PFSK-1 (cell line): ENCODE measurements at regions not wholly inside any gene's neighbourhood (a gene's known extent, or its start where the extent isn't known, plus 50 kb on each side); places are given as distances from the start of the nearest gene placed in this dataset.

Experiments
- FOXP2 ChIP-seq: optimal IDR thresholded peaks from 2 replicates; pipeline ENCODE3; 2011; ENCODE audit warnings: borderline replicate concordance, control low read depth, inconsistent platforms; ENCODE audit not compliant: insufficient read depth; ENCODE audit errors: extremely low read length, extremely low read depth
- POLR2AphosphoS5 ChIP-seq: IDR thresholded peaks from 2 replicates; pipeline ENCODE4 v1.6.1; 2012; ENCODE audit warnings: low read depth, mild to moderate bottlenecking, control low read depth, low read length, moderate library complexity
- SIN3A ChIP-seq: IDR thresholded peaks from 2 replicates; pipeline ENCODE4 v1.6.1; 2012; ENCODE audit warnings: mild to moderate bottlenecking, low read length, moderate library complexity, borderline replicate concordance; ENCODE audit not compliant: insufficient read depth
- TAF1 ChIP-seq: IDR thresholded peaks from 2 replicates; pipeline ENCODE4 v1.6.1; 2012; ENCODE audit warnings: low read length, control low read depth, borderline replicate concordance; ENCODE audit not compliant: insufficient read depth
- TF ChIP-seq, protein P1 (sequence below), 2 experiments: IDR thresholded peaks; 2 replicates each; pipeline versions ENCODE4 v1.6.1 to v1.8.0; 2011 to 2012; ENCODE audit warnings: low read depth in 2 of 2, low read length in 2 of 2, control low read depth in 1 of 2, inconsistent platforms in 1 of 2, mild to moderate bottlenecking in 1 of 2, moderate library complexity in 1 of 2; ENCODE audit not compliant: insufficient read depth in 1 of 2

DNA sequence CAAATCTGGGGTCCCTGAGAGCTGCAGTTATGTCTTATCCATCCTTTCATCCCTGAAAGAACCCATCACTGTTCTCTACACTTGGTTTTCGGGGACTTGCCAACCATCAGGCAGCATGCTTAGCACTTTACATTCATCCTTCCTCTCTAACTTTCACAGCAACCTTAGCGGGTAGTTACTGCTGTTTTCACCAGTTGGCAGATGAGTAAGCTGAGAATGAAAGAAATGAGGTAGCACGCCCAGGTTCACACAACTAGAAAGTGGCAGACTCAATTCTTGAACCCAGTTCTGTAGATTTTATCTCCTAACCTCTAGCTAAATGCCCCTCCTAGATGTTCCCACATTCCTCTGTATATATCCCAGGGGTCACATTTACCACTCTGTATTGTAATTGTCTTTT is 342.0 kb upstream of the WWC1 start:
- no peak for TF ChIP-seq FOXP2

DNA sequence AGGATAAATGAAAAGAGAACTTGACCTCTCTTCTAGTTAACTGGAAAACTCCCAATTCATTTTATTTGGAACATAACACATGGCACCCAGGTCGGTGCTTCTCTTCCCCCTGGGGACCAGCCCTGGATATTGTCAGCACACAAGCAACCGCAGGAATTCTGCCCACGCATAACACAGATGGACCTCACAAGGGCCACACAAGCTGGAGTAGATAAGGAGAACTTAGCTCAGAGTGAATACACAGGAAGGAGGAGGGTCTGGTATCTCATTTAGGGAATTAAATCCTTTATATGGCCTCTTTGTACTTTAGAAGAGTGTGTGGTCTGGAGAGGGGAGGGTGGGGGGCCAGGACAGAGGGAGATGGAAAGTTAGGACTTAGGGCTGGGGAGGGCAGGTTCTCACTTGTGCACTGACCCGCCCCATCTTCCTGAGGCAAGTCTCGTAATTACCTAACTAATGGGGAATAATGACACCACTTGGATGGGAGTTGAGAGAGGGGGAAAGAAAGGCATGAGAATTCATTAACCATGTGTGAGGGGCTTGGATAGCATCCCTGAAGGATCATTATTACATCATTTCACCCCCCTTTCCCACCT is 341.2 kb upstream of the WWC1 start:
- TF ChIP-seq, protein P1, sequence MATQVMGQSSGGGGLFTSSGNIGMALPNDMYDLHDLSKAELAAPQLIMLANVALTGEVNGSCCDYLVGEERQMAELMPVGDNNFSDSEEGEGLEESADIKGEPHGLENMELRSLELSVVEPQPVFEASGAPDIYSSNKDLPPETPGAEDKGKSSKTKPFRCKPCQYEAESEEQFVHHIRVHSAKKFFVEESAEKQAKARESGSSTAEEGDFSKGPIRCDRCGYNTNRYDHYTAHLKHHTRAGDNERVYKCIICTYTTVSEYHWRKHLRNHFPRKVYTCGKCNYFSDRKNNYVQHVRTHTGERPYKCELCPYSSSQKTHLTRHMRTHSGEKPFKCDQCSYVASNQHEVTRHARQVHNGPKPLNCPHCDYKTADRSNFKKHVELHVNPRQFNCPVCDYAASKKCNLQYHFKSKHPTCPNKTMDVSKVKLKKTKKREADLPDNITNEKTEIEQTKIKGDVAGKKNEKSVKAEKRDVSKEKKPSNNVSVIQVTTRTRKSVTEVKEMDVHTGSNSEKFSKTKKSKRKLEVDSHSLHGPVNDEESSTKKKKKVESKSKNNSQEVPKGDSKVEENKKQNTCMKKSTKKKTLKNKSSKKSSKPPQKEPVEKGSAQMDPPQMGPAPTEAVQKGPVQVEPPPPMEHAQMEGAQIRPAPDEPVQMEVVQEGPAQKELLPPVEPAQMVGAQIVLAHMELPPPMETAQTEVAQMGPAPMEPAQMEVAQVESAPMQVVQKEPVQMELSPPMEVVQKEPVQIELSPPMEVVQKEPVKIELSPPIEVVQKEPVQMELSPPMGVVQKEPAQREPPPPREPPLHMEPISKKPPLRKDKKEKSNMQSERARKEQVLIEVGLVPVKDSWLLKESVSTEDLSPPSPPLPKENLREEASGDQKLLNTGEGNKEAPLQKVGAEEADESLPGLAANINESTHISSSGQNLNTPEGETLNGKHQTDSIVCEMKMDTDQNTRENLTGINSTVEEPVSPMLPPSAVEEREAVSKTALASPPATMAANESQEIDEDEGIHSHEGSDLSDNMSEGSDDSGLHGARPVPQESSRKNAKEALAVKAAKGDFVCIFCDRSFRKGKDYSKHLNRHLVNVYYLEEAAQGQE (IDR thresholded peaks at IDR 0.05; ENCODE audit: insufficient read depth in 1 of 2, low read depth in 2 of 2, low read length in 2 of 2): no peak
- TF ChIP-seq SIN3A (no peak), FOXP2 (no peak), POLR2AphosphoS5 (no peak)

DNA sequence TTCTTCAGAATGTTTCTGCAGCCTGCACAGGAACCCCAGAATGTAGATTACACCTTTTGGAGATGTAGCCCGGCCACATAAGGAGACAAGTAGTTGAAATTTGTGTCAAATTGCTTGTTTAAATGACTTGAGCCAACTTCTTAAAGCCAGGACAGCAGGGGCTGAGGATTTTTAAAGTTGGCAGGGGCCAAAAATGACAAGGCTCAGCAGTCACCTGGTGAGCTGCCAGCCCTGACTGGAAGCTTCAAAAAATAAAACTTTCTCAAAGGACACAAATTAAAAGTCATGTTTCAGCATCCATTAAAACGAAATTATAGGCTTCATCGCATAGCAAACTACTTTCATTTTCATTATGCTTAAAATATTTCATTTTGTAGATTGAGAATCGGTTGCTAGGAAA is 340.3 kb upstream of the WWC1 start:
- TF ChIP-seq TAF1 (no peak), SIN3A (no peak), FOXP2 (no peak), POLR2AphosphoS5 (no peak)
- TF ChIP-seq, protein P1 (IDR thresholded peaks at IDR 0.05; ENCODE audit: insufficient read depth in 1 of 2, low read depth in 2 of 2, low read length in 2 of 2): no peak

DNA sequence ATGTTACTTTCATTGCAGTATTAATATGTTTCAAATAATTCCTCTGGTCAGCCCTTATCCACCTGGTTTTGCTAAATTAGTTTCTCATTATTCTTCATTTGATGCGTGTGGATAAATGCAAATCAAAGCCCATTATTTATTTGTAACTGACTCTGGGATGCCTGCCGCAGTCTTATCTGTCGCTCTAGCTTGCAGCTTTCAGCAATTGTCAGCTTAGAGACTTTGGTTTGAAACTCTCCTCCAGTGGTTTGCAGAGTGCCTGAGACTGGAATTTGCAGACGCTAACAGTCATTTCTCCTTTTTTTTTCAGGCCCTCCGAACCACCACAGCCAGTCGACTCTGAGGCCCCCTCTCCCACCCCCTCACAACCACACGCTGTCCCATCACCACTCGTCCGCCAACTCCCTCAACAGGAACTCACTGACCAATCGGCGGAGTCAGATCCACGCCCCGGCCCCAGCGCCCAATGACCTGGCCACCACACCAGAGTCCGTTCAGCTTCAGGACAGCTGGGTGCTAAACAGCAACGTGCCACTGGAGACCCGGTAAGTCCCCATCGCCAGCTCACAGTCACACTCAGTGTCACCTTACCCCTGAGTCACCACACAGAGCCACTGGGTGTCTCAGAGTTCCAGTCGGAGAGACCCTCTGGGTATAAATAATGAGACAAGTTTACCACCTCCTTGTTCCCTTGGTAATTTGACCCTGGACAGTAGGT is 339.0 kb upstream of the WWC1 start:
- TF ChIP-seq, protein P1 (IDR thresholded peaks at IDR 0.05; ENCODE audit: insufficient read depth in 1 of 2, low read depth in 2 of 2, low read length in 2 of 2): no peak
- no peak for TF ChIP-seq POLR2AphosphoS5
- no peak for TF ChIP-seq FOXP2
- no peak for TF ChIP-seq SIN3A
- TF ChIP-seq TAF1: no peak

DNA sequence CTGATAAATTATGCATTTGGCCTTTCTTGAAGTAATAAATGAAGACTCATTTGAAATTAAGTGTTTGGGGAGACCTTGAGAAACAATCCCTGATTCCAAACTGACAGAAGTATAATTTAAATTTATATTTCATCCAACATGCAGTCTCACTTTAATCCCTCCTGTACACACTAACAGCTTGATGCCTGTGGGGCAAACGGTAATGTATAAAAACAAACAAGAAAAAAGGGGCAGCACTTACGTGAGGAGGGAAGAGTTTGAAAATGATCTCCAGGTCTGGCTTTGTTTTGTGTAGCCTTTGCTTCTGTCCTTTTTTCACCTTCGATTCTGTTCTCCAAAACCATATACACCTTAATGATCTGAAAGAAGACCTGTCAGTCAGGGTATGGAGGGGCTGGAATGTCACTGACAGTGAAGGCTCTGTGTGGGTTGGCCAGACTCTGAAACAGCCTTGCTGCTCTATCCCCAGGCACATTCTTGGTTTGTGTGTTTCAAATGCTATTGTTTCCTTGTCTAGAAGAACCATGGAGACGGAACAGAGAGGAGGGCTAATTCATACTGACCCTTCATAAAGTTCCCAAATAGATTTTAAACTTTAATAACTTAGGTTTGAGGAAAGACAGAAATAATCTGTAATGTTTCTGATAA is 338.2 kb upstream of the WWC1 start:
- TF ChIP-seq POLR2AphosphoS5: no peak
- no peak for TF ChIP-seq TAF1
- TF ChIP-seq FOXP2: no peak
- TF ChIP-seq, protein P1 (IDR thresholded peaks at IDR 0.05; ENCODE audit: insufficient read depth in 1 of 2, low read depth in 2 of 2, low read length in 2 of 2): no peak
- TF ChIP-seq SIN3A: no peak
